SKM-1 (cell line): ENCODE measurements at regions not wholly inside any gene's neighbourhood (a gene's known extent, or its start where the extent isn't known, plus 50 kb on each side); places are given as distances from the start of the nearest gene placed in this dataset.

ENCODE experiments used
- DNase-seq: peaks from one replicate; lab custom pipeline; 2025; ENCODE audit not compliant: unreplicated experiment; lab: John Stamatoyannopoulos, UW

GRCh38 chr10:58140691-58141347 is 126.9 kb downstream of the IPMK start:
- no peak for DNase-seq

DNA sequence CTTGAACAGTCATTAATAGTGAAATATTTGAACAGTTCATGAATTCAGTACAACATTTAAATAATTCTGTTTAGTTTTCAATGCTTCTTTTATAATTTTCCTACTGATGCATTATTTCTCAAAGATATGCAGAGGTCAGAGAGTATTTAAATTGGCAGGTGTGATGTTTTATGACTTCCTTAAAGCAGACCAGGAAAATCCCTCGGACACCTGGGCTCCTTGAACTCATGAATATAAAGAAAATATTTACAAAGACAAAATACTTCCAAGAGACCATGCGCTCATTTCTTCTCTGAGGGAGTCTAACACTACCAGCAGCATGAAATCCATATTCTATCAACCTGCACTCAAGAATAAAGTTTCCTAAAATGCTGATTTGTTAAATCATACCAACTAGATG is 127.6 kb downstream of the IPMK start:
- DNase-seq: no peak

- DNase-seq: no peak
Observed at GRCh38 chr10:58137813-58138212, 129.9 kb downstream of the IPMK start.

- DNase-seq: no peak
Observed at GRCh38 chr10:58115218-58116050, 152.3 kb downstream of the IPMK start.

- DNase-seq: no peak
Observed at GRCh38 chr10:58109731-58110130, 158.0 kb downstream of the IPMK start.

DNA sequence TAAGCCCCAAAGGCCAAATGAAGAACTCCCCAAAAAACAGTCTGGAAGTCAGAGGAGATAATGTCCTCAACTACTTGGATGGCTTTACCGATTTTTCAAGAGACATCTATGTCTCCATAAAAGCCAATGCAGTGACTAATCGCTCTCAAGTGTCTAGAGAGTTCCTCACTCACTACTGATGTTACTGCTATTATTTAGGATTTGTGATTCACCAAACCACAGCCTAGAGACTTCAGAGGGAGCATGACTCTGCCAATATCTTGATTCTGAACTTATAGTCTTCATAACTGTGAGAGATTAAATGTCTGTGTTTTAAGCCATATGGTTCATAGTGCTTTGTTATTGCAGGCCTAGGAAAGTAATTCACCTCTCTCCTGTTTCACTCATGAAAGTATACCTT is 160.2 kb downstream of the IPMK start:
- DNase-seq: no peak

DNA sequence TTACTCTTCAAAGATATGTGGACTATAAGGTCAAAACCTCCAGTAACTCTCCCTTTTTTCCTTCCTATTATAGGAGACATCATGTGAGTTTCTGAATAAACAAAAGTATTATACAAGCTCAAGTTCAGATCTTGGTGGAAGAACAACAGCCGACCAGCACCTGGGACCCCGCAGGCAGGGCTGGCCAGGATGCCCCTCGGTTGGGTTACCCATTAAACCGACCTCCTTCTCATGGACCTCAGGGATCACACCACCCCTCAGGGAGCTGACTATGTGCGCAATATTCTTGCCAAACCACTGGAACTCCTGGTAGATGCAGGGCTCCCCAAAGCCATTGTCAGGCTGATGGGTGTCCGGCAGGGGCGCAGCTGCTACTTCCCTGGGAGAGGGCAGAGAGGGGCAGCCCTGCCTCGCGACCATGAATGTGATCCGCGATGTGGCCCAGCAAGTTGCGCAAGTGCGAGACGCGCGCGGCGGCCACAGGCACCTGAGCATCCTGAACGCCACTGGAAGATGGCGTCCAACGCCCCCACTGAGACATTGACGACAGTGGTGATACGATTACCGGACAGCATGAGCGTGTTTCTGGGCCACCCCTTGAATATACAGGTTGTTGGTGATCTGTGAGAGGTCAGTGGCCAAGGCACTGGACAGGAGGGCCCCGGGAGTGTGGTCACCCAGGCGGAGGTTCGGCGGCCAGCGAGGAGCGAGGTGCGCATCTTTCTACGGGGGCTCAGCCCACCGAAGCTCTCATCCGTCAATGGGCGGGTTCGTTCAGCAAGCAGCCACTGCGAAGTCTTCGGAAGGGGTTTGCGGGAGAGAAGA is 161.3 kb downstream of the IPMK start:
- DNase-seq: no peak

DNA sequence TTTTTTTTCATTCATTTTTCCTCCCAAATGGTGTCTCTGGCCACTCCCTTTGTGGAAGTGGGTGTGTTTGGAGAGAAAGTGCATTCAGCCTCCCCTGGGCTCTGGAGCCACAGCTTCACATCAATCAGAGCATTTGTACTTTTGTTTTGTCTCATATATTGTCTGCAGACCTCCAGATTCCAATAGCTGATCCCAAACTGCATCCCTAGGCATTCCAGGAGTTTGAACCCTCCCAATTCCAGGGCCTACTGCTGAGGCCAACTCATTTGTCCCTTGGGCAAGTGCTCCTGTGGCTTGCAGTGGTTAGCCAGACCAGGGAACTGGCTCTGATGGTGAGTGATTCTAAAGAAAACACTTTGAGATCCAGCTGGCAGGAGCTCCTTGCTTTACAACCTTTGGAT is 163.3 kb downstream of the IPMK start:
- DNase-seq: no peak

DNA sequence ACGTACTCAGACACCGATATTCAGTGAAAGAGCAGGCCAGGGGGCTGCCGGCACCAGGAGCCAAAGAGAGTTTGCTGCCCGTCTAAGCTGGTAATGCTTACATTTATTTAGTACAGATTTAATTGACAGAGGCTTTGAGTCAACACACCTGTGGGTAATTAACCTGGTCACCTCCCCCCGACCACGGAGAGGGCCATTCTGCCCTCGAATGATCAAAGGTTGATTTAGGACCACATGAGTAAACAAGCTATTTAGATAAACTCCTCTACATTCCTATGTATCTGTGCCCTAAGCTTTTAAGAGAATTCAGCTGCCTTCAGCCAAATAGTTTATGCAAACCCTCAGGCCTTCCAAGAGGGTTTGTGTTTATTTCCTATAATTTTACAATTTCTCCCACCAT is 164.8 kb downstream of the IPMK start:
- no peak for DNase-seq

DNA sequence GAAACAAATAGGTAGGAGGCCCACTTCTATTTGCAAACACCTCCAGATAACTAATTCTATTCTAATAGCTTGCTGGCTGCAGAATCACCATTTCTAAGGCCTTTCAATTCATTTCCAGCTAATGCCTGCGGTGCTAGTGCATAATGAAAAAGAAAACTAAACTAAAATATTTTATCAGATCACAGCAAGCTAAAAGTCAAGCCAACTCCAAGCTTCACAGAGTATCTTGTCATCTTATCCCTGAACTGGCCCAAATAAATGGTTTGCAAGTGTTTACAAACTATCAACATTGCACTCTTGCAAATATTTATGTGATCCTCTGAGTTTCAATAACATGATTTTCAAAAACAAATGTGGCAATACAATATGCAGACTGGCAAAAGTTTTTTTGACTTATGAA is 166.0 kb downstream of the IPMK start:
- no peak for DNase-seq

GRCh38 chr10:58094985-58095718 is 172.5 kb downstream of the IPMK start:
- no peak for DNase-seq

DNA sequence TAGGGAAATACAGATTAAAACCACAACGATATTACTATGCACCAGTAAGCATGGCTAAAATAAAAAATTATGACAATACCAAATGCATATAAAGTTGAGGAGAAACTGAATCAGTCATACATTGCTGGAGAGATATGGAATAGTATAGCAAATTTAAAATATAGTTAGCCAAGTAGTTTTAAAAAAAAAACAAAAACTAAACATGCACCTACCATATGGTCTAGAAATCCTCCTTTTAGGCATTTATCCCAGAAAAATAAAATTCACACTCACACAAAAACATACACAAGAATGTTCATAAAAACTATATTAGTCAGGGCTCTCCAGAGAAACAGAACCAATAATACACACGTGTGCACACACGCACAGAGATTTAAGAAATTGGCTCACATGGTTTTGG is 175.8 kb downstream of the IPMK start:
- no peak for DNase-seq

DNA sequence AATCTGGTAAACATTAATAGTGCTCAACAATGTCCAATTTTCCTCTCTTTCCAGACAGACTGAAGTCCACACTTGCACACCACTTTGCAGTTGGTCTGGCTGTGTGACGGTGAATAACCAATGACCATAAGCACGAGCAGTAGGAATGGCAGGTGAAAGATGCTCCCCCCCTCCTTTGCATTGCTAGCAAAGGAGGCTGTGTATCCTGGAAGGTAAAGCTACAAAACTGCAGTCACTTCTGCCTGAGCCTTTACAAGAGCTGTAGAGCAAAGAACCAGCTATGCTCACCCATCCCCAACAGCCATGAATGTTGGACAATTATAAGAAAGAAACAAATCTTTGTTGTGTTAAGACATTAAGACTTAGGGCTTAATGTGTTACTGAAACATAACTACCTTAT is 178.0 kb downstream of the IPMK start:
- DNase-seq: no peak

- DNase-seq: no peak
Observed at GRCh38 chr10:58087896-58088295, 179.8 kb downstream of the IPMK start.

GRCh38 chr10:58086763-58087150 is 180.9 kb downstream of the IPMK start:
- no peak for DNase-seq

DNA sequence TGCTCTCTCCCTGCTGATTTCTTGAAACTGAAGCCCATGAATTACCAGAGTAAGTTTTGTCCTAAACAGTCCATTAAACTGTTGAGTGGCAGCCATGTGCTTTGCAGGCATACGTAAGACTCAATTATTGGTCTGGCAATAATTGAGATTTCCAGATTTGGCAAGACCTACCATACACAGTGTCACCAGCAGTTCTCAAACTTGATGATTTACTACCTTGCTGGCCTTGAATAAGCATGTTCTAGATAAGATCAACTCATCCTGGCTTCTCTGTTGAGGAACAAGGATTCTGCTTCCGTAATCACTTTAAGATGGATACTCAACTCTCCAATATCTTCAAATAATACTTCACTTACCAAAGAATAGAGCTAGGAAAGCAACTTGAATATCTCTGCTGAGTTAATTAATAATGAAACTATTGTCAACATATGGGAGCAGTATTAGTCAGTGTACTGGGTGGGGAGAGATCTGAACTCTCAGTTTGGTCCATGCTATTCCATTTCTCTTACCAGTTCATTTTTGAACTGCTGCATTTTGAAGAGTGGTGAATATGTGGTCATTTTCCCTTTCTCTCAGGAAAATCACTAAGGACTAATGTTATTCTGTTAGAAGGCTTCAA is 181.4 kb downstream of the IPMK start:
- no peak for DNase-seq

- no peak for DNase-seq
Observed at GRCh38 chr10:58082248-58082647, 185.4 kb downstream of the IPMK start.

- DNase-seq: no peak
Observed at GRCh38 chr10:58081353-58081752, 186.3 kb downstream of the IPMK start.

- no peak for DNase-seq
Observed at GRCh38 chr10:58079461-58079860, 188.2 kb downstream of the IPMK start.

DNA sequence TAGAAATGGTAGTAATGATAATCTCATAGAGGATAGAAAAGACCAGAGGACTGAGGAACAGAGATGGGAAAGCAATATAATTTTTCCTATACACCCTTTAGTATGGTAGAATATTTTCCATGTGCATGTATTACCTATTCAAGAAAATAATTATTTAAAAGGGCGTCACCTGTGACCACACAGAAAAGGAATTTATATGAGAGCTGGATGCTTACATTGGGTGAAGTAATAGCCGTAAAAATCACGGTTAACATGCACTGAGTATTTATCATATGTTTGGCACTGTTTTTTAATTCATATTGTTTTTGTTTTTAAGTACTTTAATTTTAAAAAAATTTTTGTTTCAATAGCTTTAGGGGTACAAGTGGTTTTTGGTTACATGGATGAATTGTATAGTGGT is 195.1 kb downstream of the IPMK start:
- DNase-seq: no peak

- no peak for DNase-seq
Observed at GRCh38 chr10:58070956-58071355, 196.7 kb downstream of the IPMK start.
